ENCODE measurements at regions not wholly inside any gene's neighbourhood (a gene's known extent, or its start where the extent isn't known, plus 50 kb on each side); places are given as distances from the start of the nearest gene placed in this dataset.
"Not testable (repeated sequence)": the region's sequence is repeated elsewhere in the genome, so short reads cannot be mapped to it uniquely, and the experiment has no call there.

GRCh38 chr17:13153036-13153435 is 135.2 kb upstream of the ELAC2 start:
- DNase-seq (ENCODE audit: low read depth): peak; percentile 7
- H3K4me3 ChIP-seq (ENCODE audit: control insufficient read depth, low read depth, low read length): no peak overlapping the region
- TF ChIP-seq, protein P1, sequence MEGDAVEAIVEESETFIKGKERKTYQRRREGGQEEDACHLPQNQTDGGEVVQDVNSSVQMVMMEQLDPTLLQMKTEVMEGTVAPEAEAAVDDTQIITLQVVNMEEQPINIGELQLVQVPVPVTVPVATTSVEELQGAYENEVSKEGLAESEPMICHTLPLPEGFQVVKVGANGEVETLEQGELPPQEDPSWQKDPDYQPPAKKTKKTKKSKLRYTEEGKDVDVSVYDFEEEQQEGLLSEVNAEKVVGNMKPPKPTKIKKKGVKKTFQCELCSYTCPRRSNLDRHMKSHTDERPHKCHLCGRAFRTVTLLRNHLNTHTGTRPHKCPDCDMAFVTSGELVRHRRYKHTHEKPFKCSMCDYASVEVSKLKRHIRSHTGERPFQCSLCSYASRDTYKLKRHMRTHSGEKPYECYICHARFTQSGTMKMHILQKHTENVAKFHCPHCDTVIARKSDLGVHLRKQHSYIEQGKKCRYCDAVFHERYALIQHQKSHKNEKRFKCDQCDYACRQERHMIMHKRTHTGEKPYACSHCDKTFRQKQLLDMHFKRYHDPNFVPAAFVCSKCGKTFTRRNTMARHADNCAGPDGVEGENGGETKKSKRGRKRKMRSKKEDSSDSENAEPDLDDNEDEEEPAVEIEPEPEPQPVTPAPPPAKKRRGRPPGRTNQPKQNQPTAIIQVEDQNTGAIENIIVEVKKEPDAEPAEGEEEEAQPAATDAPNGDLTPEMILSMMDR (conservative IDR thresholded peaks at IDR 0.05; ENCODE audit: control insufficient read depth, insufficient read depth, low read depth, low read length): no peak

DNA sequence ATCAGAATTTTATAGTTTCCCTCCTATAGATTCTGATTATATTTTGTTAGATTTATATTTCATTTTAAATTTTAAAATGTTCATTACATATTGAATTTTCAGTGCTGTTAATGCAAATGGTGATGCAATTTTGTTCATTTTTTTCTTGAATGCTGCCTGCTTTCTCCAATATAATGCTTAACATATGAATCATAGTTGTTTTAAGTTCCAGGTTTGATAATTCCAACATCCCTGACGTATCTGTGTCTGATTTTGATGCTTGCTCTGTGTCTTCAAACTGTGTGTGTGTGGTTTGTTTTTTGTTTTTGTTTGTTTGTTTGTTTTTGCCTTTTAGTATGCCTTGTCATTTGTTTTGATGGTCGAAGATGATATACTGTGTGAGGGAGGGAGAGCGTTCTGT is 134.7 kb upstream of the ELAC2 start:
- no peak overlapping the region for H3K4me3 ChIP-seq (ENCODE audit: control insufficient read depth, low read depth, low read length)
- peak; percentile 4 for DNase-seq (ENCODE audit: low read depth)
- TF ChIP-seq, protein P1 (conservative IDR thresholded peaks at IDR 0.05; ENCODE audit: control insufficient read depth, insufficient read depth, low read depth, low read length): no peak

DNA sequence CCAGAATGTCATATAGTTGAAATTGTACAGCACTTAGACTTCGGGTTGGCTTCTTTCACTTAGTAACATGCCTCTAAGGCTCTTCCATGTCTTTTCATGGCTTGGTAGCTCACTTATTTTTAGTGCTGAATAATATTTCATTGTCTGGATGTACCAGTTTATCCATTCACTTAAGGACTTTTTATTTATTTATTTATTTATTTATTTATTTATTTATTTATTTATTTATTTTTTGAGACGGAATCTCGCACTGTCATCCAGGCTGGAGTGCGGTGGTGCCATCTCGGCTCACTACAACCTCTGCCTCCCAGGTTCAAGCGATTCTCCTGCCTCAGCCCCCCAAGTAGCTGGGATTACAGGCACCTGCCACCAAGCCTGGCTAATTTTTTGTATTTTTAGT is 132.9 kb upstream of the ELAC2 start:
- DNase-seq (ENCODE audit: low read depth); H3K4me3 ChIP-seq (ENCODE audit: control insufficient read depth, low read depth, low read length): not testable (repeated sequence)

GRCh38 chr17:13143001-13143400 is 125.2 kb upstream of the ELAC2 start:
- no peak overlapping the region for H3K4me3 ChIP-seq (ENCODE audit: control insufficient read depth, low read depth, low read length)
- TF ChIP-seq, protein P1 (conservative IDR thresholded peaks at IDR 0.05; ENCODE audit: control insufficient read depth, insufficient read depth, low read depth, low read length): no peak
- DNase-seq (ENCODE audit: low read depth): no peak

DNA sequence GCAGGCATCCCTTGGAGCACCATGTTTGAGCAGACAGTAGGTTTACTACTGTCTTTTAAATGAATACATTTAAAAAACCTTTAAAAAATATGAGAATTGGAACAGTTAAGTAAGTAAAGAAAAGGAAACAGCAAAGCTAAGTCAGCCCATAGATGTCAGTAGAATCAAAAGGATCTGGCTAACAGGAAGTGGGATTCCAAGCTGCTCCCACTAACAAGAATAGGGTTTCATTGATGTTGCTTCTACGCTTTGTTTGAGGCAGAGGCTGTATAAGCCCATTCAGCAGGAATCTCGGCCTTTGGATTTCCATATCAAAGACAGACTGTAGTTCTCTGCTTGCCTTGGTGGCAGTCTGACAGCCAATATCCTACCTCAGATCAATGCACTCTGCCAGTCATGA is 122.9 kb upstream of the ELAC2 start:
- DNase-seq (ENCODE audit: low read depth): no peak
- H3K4me3 ChIP-seq (ENCODE audit: control insufficient read depth, low read depth, low read length): no peak overlapping the region
- TF ChIP-seq, protein P1 (conservative IDR thresholded peaks at IDR 0.05; ENCODE audit: control insufficient read depth, insufficient read depth, low read depth, low read length): no peak

DNA sequence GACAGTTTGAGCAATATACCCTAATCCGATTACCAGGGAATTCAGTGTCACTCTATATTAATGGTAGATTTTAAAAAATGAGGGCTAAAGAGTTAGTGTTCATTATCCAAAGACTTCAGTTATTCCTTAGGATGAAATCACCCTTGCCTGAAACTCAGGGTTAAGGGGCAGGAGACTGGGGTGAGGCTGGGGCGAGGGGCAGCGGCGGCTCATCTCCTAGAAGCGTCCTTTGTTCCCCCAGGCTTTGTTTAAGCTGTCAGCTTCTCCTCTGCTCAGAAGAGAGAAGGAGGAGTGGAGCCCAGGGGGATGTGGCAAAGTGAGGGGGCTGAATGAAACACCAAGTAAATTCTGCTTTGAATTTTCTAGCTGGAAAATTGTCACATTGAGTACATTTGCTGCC is 117.7 kb upstream of the ELAC2 start:
- TF ChIP-seq, protein P1 (conservative IDR thresholded peaks at IDR 0.05; ENCODE audit: control insufficient read depth, insufficient read depth, low read depth, low read length): no peak
- H3K4me3 ChIP-seq (ENCODE audit: control insufficient read depth, low read depth, low read length): no peak overlapping the region
- DNase-seq (ENCODE audit: low read depth): no peak

- TF ChIP-seq, protein P1 (conservative IDR thresholded peaks at IDR 0.05; ENCODE audit: control insufficient read depth, insufficient read depth, low read depth, low read length): no peak
- DNase-seq (ENCODE audit: low read depth): peak; percentile 23
- no peak overlapping the region for H3K4me3 ChIP-seq (ENCODE audit: control insufficient read depth, low read depth, low read length)
Observed at GRCh38 chr17:13134076-13134475, 116.2 kb upstream of the ELAC2 start.

Measured in fibroblast of mammary gland (primary cell).